ENCODE measurements at regions not wholly inside any gene's neighbourhood (a gene's known extent, or its start where the extent isn't known, plus 50 kb on each side); places are given as distances from the start of the nearest gene placed in this dataset.

- Histone ChIP-seq H3K9me3 (ENCODE audit: control insufficient read depth, insufficient read depth, low read length) (no peaks in the 10 kb centered on the region), H3K4me3 (ENCODE audit: low read depth, low read length) (no peak overlapping the region), H3K27me3 (ENCODE audit: control insufficient read depth, insufficient read depth, low read length) (no peaks in the 10 kb centered on the region), H3K27ac (ENCODE audit: low read depth, low read length) (no peak overlapping the region)
- POLR2A ChIA-PET = no interaction called here
- no peak for DNase-seq (ENCODE audit: low read depth, low spot score)
- no peak for TF ChIP-seq CTCF (IDR thresholded peaks at IDR 0.05; ENCODE audit: low read depth, low read length)
- CTCF ChIA-PET = no interaction called here
These were observed 220.3 kb downstream of the PLPP3 start for GRCh38 chr1:56359056-56359455.

GRCh38 chr1:56357927-56358690, 221.3 kb downstream of the PLPP3 start:
- Histone ChIP-seq H3K27ac (ENCODE audit: low read depth, low read length) (no peak overlapping the region), H3K27me3 (ENCODE audit: control insufficient read depth, insufficient read depth, low read length) (no peaks in the 10 kb centered on the region), H3K4me3 (ENCODE audit: low read depth, low read length) (no peak overlapping the region), H3K9me3 (ENCODE audit: control insufficient read depth, insufficient read depth, low read length) (no peaks in the 10 kb centered on the region)
- DNase-seq (ENCODE audit: low read depth, low spot score) = no peak
- ChIA-PET CTCF (no interaction called here), POLR2A (no interaction called here)
- TF ChIP-seq CTCF (IDR thresholded peaks at IDR 0.05; ENCODE audit: low read depth, low read length) = no peak

- CTCF ChIA-PET = no interaction called here
- no peak for DNase-seq (ENCODE audit: low read depth, low spot score)
- Histone ChIP-seq H3K27ac (ENCODE audit: low read depth, low read length) (no peak overlapping the region), H3K27me3 (ENCODE audit: control insufficient read depth, insufficient read depth, low read length) (no peaks in the 10 kb centered on the region), H3K4me3 (ENCODE audit: low read depth, low read length) (no peak overlapping the region), H3K9me3 (ENCODE audit: control insufficient read depth, insufficient read depth, low read length) (no peaks in the 10 kb centered on the region)
- POLR2A ChIA-PET = no interaction called here
- no peak for TF ChIP-seq CTCF (IDR thresholded peaks at IDR 0.05; ENCODE audit: low read depth, low read length)
These were observed 222.9 kb downstream of the PLPP3 start for GRCh38 chr1:56356376-56356990.

GRCh38 chr1:56355918-56356317, 223.4 kb downstream of the PLPP3 start:
- no peak for DNase-seq (ENCODE audit: low read depth, low spot score)
- Histone ChIP-seq H3K27me3 (ENCODE audit: control insufficient read depth, insufficient read depth, low read length) (no peaks in the 10 kb centered on the region), H3K9me3 (ENCODE audit: control insufficient read depth, insufficient read depth, low read length) (no peaks in the 10 kb centered on the region), H3K4me3 (ENCODE audit: low read depth, low read length) (no peak overlapping the region), H3K27ac (ENCODE audit: low read depth, low read length) (no peak overlapping the region)
- CTCF ChIA-PET = interaction anchor here (0.7 kb wide), 1 partner anchor 1105 kb away, joined by 5 read pairs; no protein-coding TSS in a partner anchor
- TF ChIP-seq CTCF (IDR thresholded peaks at IDR 0.05; ENCODE audit: low read depth, low read length) = no peak
- POLR2A ChIA-PET = no interaction called here

GRCh38 chr1:56355422-56355821, 223.9 kb downstream of the PLPP3 start:
- H3K9me3 ChIP-seq (ENCODE audit: control insufficient read depth, insufficient read depth, low read length) = no peaks in the 10 kb centered on the region
- no peak overlapping the region for H3K4me3 ChIP-seq (ENCODE audit: low read depth, low read length)
- no peak for DNase-seq (ENCODE audit: low read depth, low spot score)
- no peak for TF ChIP-seq CTCF (IDR thresholded peaks at IDR 0.05; ENCODE audit: low read depth, low read length)
- ChIA-PET CTCF (interaction anchor here (0.7 kb wide), 1 partner anchor 1105 kb away, joined by 5 read pairs; no protein-coding TSS in a partner anchor), POLR2A (no interaction called here)
- no peaks in the 10 kb centered on the region for H3K27me3 ChIP-seq (ENCODE audit: control insufficient read depth, insufficient read depth, low read length)
- no peak overlapping the region for H3K27ac ChIP-seq (ENCODE audit: low read depth, low read length)
